HL-60 (cell line): ENCODE measurements at regions not wholly inside any gene's neighbourhood (a gene's known extent, or its start where the extent isn't known, plus 50 kb on each side); places are given as distances from the start of the nearest gene placed in this dataset.

Experiments used
- CTCF ChIP-seq: IDR thresholded peaks from one replicate; pipeline ENCODE4 v1.5.1; 2011; ENCODE audit warnings: low read length, control low read depth, inconsistent platforms; ENCODE audit not compliant: insufficient read depth
- POLR2AphosphoS5 ChIP-seq: IDR thresholded peaks from 2 replicates; pipeline ENCODE4 v1.6.1; 2012; ENCODE audit warnings: low read depth
- SPI1 ChIP-seq: IDR thresholded peaks from 2 replicates; pipeline ENCODE4 v1.6.1; 2012; ENCODE audit warnings: low read depth, mild to moderate bottlenecking, borderline replicate concordance
- TF ChIP-seq, protein P1 (sequence below): IDR thresholded peaks from 2 replicates; pipeline ENCODE4 v1.6.1; 2012; ENCODE audit warnings: low read depth; ENCODE audit not compliant: insufficient replicate concordance

DNA sequence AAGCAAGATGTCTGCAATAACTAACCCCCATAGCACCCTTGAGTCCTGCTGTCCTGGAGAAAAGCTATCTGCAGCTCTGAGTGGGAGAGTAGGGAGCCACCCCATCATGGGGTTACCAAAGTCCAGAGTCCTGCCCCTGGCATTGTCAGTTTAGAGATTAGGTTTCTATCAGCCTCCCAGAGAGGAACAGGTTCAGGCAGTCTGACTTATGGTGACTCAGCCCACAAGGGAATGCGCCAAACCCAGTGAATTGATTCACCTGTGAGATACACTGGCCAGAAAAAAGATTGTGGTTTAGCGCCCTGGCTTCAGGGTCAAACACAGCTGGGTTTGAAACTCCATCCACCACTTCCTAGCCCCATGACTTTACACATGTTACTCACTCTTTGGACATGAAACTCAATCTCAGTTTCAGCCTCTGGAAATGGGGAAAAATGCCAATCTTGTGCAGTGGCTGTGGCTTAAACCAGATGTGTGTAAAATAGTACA lies 263.6 kb upstream of the HES1 start:
- TF ChIP-seq CTCF = no peak
- TF ChIP-seq, protein P1, sequence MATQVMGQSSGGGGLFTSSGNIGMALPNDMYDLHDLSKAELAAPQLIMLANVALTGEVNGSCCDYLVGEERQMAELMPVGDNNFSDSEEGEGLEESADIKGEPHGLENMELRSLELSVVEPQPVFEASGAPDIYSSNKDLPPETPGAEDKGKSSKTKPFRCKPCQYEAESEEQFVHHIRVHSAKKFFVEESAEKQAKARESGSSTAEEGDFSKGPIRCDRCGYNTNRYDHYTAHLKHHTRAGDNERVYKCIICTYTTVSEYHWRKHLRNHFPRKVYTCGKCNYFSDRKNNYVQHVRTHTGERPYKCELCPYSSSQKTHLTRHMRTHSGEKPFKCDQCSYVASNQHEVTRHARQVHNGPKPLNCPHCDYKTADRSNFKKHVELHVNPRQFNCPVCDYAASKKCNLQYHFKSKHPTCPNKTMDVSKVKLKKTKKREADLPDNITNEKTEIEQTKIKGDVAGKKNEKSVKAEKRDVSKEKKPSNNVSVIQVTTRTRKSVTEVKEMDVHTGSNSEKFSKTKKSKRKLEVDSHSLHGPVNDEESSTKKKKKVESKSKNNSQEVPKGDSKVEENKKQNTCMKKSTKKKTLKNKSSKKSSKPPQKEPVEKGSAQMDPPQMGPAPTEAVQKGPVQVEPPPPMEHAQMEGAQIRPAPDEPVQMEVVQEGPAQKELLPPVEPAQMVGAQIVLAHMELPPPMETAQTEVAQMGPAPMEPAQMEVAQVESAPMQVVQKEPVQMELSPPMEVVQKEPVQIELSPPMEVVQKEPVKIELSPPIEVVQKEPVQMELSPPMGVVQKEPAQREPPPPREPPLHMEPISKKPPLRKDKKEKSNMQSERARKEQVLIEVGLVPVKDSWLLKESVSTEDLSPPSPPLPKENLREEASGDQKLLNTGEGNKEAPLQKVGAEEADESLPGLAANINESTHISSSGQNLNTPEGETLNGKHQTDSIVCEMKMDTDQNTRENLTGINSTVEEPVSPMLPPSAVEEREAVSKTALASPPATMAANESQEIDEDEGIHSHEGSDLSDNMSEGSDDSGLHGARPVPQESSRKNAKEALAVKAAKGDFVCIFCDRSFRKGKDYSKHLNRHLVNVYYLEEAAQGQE = no peak
- TF ChIP-seq POLR2AphosphoS5 = no peak
- TF ChIP-seq SPI1 = no peak
